RPMI8226 (cell line): ENCODE measurements at regions not wholly inside any gene's neighbourhood (a gene's known extent, or its start where the extent isn't known, plus 50 kb on each side); places are given as distances from the start of the nearest gene placed in this dataset.
A peak's percentile ranks its signal among the peaks of the same experiment; 100 is the strongest.

Experiments
- DNase-seq: peaks from one replicate; pipeline ENCODE4 v3.0.0-alpha.2; 2015

DNA sequence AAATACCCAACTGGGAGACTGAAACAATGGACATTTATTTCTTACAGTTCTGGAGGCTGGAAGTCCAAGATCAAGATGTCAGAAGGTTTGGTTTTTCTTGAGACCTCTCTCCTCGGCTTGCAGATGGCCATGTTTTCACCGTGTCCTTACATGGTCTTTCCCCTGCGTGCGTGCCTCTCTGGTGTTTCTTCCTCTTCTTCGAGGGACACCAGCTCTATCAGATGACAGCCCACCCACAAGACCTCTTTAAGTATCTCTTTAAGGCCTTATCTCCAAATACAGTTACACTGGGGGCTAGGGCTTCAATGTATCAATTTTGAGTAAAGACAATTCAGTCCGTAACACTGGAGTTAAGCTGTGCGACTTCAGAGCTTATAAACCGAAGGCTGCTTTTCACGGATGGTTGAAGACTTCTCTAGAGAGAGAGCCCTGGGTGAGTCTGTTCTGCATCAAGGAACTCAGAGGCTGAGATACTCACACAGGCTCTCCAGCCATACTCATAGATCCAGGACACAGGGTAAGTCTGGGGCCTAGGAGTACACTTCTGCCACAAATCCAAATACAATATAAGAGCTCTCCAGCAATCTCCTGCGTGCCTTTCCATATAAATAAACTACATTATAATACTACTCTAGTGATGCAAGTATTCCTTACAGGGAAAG is 339.9 kb upstream of the PKDCC start:
- no peak for DNase-seq

- no peak for DNase-seq
These were observed 337.9 kb upstream of the PKDCC start for GRCh38 chr2:41709702-41710599.

- DNase-seq = no peak
These were observed 336.9 kb upstream of the PKDCC start for GRCh38 chr2:41710944-41711343.

DNA sequence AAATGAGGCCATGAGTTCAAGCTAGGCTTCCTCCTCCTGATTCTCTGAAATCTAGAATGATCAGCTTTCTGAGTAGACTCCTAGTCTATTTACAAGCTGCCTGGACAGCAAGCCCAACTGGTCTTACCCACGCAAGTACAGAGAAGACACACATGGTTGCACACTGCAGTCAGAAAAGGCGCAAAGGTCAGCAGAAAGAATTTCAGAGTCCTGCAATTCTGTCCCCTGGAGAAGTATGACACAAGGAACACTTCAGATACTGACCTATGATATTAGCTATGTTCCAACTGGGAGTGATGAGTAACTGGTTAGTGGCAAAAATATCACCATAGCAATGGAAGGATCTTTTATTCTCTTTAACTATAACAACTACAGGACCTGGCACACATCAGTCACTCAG is 336.1 kb upstream of the PKDCC start:
- DNase-seq = no peak

- DNase-seq = no peak
These were observed 331.3 kb upstream of the PKDCC start for GRCh38 chr2:41716497-41716896.

- no peak for DNase-seq
These were observed 330.0 kb upstream of the PKDCC start for GRCh38 chr2:41717839-41718238.

GRCh38 chr2:41718705-41719104 is 329.1 kb upstream of the PKDCC start:
- DNase-seq = no peak

- no peak for DNase-seq
These were observed 328.1 kb upstream of the PKDCC start for GRCh38 chr2:41719756-41720155.

DNA sequence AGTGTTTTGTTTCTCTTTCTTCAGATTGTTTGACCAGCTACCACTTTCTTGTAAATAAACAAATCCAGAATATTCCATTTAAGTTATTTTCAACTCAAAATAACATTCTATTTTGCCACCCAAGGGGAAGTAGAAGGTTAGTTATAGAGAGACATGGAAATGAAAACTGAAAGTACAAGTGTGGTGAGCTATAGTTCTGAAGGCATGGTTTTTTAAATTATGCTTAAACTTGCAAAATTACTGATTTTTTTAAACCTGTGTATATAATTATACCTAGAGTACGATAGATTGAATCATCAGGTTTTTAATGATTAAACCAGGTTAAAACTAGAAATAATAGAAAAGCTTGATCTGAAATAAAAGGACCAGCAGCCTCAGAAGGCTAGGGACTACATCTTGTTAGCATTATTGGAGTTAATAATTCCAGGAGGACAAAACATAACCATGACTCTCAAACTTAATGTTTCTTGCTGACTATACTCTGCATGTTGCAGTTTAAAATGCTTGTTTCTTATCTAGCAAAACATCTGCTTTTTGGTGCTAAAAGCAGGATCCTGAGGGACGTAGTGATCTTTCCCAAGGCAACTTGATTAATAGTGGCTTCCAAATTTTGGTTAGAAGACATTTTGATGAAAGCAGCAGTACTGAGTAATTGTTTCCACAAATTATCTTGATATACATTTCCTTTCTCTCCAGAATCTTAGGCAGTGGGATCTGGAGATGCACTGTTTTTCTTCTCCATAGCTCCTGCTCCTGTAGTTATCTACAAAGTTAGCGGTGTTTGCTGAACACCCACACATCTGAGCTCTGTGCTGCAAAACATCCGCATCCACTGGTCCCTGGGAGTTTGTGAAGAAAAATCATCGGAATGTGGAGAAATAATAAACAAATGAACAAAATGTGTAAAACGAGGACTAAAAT is 327.2 kb upstream of the PKDCC start:
- DNase-seq = peak; percentile 20

DNA sequence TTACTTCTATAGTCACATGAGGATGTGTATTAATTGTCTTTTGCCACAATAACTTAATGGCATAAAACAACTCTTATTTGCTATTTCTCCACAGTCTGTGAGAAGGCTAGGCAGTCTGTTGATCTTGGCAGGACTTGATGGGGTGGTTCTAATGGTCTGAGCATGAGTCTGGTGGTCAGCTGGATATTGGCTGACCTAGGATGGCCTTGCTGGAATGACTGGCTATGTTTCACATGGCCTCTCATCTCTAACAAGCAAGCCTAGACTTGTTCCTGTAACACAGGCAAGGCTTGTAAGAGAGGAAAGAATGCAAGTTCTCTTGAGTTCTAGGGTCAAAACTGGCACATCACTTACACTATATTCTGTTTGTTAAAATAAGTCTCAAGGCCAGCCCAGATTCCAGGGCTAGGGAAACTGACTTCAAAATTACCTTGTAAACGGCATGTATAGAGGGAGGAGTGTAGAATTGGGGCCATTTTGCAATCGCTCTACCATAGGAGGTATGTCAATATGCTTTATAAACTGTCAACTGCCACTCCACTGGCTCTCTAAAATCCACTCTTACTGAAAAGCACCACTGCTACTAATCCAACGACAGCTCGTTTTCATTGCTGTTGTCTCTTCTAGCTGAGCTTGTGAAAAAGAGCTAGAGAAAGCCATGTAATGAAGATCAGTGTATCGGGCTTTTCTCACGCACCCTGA is 325.0 kb upstream of the PKDCC start:
- DNase-seq = no peak

DNA sequence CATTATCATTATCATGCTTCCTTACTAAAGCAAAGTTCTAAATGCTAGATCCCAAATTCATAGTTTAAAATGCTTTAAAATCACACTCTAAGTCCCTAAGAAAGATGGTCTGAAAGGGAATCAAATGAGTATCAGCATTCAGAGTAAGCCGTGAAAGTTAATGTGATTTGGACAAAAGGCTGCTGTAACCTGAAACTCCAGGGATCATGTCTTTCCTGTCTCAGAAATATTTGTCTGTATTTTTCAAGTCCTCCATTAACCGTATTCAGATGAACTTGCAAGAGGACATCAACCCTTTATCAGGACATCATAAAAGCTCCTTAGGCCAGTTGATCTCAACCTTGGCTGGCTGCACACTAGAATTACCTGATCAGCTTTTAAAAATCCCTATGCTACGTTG is 324.3 kb upstream of the PKDCC start:
- DNase-seq = no peak

DNA sequence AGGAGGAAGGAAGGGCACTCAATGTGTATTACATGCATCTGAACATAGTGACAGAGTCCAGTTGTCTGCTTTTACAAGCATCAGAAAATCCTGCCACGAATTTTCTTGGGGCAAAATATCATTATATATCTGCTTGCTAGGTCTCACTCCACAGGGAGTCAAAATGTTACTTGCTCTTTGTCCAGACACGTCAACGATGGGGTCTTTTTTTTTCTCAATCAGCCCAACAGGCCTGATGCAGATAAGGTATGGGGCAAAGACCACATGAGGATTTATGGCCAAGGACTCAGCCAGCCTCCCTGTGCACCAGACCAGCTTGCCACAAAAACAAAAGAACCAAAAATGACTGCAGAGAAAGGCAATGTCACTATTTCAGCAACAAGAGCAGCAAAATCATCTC is 323.4 kb upstream of the PKDCC start:
- DNase-seq = no peak

DNA sequence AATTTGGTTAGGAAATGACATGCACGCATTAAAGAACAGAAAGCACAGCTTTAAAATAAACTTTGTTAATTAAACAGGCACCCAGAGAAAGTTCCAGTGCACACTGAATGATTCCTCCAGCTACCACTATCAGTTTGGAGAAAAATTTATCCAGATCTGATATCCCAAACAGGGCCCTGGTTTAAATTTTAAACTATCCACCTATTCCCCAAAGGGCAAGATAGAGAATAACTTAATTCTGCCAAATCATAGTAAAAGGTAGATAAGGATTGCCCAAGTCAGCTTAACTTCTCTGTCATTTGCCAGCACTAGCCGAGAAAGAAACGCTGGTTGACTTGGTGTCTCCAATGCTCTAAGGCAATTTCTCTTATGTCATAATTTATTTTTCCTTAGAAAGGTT is 321.9 kb upstream of the PKDCC start:
- DNase-seq = no peak

DNA sequence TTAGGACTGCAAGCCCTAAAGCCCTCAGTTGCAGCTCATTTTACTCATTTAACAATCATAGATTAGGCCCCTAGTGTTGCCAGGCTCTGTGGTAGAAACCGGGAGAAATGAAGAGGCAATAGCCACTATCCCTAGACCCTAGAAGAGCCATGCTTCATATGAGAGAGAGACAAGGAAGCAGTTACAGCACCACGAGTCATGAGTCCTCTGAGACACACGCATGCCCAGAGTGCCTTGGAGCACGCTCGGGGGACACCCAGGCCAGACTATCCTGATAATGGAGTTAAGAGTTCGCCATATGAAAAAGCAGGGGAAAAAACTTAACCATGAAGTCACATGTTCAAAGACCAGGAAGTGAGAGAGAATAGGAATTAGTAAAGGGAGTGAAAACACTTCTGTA is 321.5 kb upstream of the PKDCC start:
- DNase-seq = no peak

- DNase-seq = no peak
These were observed 320.7 kb upstream of the PKDCC start for GRCh38 chr2:41727152-41727551.

DNA sequence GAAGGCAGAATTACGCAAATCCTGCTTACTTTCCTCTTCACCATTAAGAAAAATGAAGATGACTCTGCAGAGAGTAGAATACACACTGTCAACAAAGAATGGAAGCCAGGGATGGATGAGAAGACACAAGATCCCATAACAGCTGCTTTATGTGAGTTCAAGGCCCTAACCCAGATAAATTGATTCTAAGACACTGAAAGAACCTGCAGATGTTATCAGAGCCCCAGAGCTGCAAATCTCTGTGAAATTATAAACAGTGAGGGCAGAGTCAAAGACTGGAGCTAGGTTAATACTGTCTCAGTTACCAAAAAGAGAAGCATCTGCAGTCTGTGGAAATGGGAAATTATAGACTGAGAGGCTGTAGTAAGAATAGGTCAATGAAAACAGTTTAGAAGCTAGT is 320.1 kb upstream of the PKDCC start:
- DNase-seq = no peak

GRCh38 chr2:41728788-41729338 is 319.0 kb upstream of the PKDCC start:
- DNase-seq = no peak

DNA sequence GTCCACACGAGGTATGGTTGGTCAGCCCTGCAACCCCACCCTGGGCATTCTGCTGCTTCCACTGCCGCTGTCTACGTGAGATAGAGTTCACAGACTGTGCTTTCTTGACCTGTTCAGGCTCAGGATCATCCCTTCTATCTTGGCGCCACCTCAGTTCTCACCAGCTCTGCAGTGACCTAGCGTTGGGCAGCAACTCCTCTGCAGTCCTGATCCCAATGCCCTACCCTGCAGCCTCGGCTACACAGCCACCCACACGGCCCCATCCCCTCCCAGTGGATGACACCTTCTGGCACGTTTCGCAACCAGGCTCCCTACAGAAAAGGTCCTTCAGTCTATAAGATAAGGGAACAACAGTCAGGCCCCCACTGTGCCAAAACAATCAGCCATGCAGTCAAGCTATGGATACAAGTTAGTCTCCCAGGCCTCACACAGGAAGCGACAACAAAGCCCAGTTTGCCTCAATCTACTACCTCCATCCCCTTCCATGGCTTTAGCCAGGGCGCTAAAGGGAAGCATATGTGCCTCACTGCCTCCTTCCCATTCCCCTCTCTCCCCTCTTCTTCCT is 317.9 kb upstream of the PKDCC start:
- DNase-seq = no peak

- no peak for DNase-seq
These were observed 312.8 kb upstream of the PKDCC start for GRCh38 chr2:41735006-41735405.

DNA sequence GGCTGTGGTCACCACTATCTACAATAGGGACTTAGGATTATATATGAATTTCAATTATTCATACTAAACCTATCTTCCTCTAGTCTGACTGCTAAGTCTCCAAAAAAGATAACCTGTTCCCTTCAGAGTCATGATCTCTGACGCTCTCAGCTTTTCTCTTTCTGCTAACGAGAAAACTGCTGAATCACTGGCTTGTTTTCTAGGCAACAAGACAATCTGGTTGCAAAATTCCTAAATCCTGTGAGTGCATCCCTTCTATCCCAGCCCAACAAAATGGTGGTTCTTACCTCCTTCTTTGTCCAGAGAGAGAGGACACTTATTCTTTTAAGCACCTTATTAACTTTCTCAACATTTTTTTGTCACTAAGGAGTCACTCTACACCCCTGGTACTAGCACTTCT is 312.3 kb upstream of the PKDCC start:
- no peak for DNase-seq

- no peak for DNase-seq
These were observed 311.7 kb upstream of the PKDCC start for GRCh38 chr2:41736105-41736567.

DNA sequence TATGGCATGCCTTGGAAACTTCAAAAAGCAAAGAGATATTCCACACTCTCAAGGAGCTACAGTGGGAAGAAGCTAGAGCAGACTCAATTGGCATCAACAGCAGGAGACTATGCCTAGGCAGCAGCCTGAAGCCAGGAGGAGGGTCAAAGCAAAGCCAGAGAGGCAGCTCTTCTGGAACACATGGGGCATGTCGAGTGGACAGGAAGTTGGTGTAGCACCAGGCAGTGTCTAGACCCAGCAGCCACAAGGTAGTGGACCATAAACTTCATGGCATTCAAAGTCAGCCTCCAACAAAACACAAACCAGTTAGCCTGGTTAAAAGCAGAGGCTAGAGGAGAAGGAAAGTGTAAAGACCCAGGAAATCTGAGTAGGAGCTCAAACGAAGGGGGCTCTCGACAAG is 311.2 kb upstream of the PKDCC start:
- no peak for DNase-seq
